ENCODE measurements at regions not wholly inside any gene's neighbourhood (a gene's known extent, or its start where the extent isn't known, plus 50 kb on each side); places are given as distances from the start of the nearest gene placed in this dataset.

GRCh38 chr12:90020881-90021280, 312.2 kb upstream of the ATP2B1 start:
- DNase-seq, result no peak

- DNase-seq, result no peak
Observed at GRCh38 chr12:90020436-90020835, 311.8 kb upstream of the ATP2B1 start.

GRCh38 chr12:90020014-90020413, 311.4 kb upstream of the ATP2B1 start:
- DNase-seq, result no peak

- no peak for DNase-seq
Observed at GRCh38 chr12:90017316-90017715, 308.7 kb upstream of the ATP2B1 start.

- no peak for DNase-seq
Observed at GRCh38 chr12:90015228-90015627, 306.6 kb upstream of the ATP2B1 start.

- DNase-seq, result no peak
Observed at GRCh38 chr12:90013409-90013808, 304.8 kb upstream of the ATP2B1 start.

- DNase-seq, result no peak
Observed at GRCh38 chr12:90010089-90010488, 301.5 kb upstream of the ATP2B1 start.

- DNase-seq, result no peak
Observed at GRCh38 chr12:90008277-90008676, 299.6 kb upstream of the ATP2B1 start.

GRCh38 chr12:90004319-90005074, 295.9 kb upstream of the ATP2B1 start:
- DNase-seq, result no peak

GRCh38 chr12:90003688-90004087, 295.1 kb upstream of the ATP2B1 start:
- DNase-seq, result no peak

GRCh38 chr12:90000721-90001120, 292.1 kb upstream of the ATP2B1 start:
- DNase-seq, result no peak

GRCh38 chr12:89999699-90000505, 291.3 kb upstream of the ATP2B1 start:
- DNase-seq, result no peak

- DNase-seq, result no peak
Observed at GRCh38 chr12:89995870-89996269, 287.2 kb upstream of the ATP2B1 start.

- DNase-seq, result no peak
Observed at GRCh38 chr12:89994911-89995310, 286.3 kb upstream of the ATP2B1 start.

- no peak for DNase-seq
Observed at GRCh38 chr12:89993632-89994031, 285.0 kb upstream of the ATP2B1 start.

GRCh38 chr12:89992668-89993451, 284.2 kb upstream of the ATP2B1 start:
- no peak for DNase-seq

GRCh38 chr12:89991807-89992590, 283.4 kb upstream of the ATP2B1 start:
- no peak for DNase-seq

GRCh38 chr12:89988188-89988915, 279.7 kb upstream of the ATP2B1 start:
- no peak for DNase-seq

- no peak for DNase-seq
Observed at GRCh38 chr12:89985935-89986334, 277.3 kb upstream of the ATP2B1 start.

- no peak for DNase-seq
Observed at GRCh38 chr12:89984846-89985245, 276.2 kb upstream of the ATP2B1 start.

GRCh38 chr12:89983622-89984021, 275.0 kb upstream of the ATP2B1 start:
- no peak for DNase-seq

- no peak for DNase-seq
Observed at GRCh38 chr12:89980236-89980635, 271.6 kb upstream of the ATP2B1 start.
